AML-193 (cell line): ENCODE measurements at regions not wholly inside any gene's neighbourhood (a gene's known extent, or its start where the extent isn't known, plus 50 kb on each side); places are given as distances from the start of the nearest gene placed in this dataset.

Source experiments
- DNase-seq, 2 experiments: peaks; one replicate each; lab custom pipeline; 2025; lab: John Stamatoyannopoulos, UW

DNA sequence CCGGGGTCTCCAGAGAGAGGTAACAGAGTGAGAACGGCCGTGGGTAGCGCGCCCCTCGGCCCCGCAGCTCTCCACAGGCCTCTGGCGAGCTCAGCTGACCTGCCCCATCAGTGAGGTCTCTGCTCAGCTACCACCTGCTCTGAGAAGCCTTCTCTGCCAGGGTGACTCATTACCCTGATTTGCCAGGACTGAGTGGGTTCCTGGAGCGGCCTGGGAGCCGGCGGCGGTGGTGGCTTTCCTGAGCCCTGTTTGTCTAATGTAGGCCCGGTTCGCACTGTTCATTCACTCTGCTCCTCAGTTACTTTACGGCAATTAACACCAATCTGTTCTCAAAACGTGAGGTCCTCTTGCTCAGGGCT, 351.0 kb upstream of the B3GAT1 start:
- no peak for DNase-seq

DNA sequence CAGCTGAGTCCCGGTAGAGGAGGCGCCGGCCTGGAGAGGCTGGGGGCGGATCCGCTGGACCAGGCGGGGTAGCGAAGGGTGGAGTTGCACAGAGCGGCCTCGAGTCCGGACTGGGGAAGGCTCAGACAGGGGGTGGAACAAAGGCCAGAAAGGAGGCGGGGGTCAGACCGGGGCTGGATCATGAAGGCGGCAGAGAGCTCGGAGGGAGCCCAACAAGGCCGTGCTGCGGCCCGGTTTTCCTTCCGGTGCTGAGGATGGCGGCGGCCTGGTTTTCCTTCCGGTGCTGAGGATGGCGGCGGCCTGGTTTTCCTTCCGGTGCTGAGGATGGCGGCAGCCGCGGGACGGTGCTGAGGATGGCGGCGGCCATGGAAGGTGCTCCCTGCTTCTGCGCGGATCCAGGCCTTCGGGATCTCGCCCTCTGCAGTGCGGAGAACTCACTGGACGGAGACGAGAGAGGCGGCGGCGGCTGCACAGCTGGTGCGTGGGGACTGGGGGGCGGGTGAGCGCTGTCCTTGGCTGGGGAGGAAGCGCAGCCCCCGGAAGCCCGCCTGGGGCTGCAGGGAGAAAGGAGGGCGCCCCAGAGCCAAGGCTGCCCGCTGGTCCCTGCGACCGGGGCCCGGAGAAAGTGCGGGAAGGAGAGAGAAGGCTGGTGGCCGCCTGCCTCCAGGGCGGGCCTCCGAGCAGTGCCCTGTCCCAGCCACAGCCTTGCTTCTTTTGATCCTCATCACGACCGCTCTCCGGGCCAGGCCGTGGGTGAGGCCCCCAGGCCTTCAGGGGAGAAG, 350.4 kb upstream of the B3GAT1 start:
- no peak for DNase-seq

- no peak for DNase-seq
Observed at GRCh38 chr11:134761926-134762247, 349.8 kb upstream of the B3GAT1 start.

DNA sequence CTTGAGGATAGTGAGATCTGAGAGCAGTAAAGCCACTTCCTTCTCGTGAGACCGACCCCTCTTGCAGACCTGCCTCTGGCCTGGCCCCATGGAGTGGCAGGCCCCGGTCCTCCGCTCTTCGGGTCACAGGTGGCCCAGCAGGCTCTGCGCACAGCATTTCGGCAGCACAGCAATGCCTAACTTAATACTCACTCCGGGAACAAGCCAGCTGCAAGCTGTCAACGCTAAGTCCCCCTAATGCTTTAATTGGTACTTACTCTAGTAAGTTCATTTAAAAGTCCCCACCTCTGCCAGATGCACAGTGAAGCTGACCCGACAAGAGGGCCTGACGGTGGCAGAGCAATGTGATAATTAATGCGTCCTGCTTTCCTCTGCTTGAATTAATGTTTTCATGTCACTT, 349.3 kb upstream of the B3GAT1 start:
- DNase-seq: no peak

GRCh38 chr11:134760957-134761356, 348.9 kb upstream of the B3GAT1 start:
- DNase-seq: no peak

DNA sequence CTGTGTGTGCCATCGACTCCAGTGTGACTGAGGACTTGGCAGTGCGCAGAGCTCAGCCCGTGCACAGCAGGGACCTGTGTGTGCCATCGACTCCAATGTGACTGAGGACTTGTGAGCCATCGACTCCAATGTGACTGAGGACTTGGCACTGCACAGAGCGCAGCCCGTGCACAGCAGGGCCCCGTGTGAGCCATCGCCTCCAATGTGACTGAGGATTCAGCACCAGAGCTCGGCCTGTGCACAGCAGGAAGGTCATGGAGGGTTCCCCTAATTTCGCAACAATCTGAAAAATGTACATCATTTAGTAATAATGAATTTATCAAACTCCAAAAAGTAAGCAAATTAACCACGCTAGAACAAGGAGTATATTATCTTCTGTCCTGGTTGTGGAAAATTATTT, 348.3 kb upstream of the B3GAT1 start:
- no peak for DNase-seq

DNA sequence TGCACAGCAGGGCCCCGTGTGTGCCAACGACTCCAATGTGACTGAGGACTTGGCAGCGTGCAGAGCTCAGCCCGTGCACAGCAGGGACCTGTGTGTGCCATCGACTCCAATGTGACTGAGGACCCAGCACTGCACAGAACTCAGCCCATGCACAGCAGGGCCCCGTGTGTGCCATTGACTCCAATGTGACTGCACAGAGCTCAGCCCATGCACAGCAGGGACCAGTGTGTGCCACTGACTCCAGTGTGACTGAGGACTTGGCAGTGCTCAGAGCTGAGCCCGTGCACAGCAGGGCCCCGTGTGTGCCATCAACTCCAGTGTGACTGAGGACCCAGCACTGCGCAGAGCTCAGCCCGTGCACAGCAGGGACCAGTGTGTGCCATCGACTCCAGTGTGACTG, 347.8 kb upstream of the B3GAT1 start:
- DNase-seq: no peak

DNA sequence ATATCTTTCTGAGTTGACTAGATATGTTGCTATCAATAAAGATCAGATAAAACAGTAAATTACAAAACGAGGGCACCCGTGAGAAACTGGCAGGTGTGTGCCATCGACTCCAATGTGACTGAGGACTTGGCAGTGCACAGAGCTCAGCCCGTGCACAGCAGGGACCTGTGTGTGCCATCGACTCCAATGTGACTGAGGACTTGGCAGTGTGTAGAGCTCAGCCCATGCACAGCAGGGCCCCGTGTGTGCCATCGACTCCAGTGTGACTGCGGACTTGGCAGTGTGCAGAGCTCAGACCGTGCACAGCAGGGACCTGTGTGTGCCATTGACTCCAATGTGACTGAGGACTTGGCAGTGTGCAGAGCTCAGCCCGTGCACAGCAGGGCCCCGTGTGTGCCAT, 347.2 kb upstream of the B3GAT1 start:
- no peak for DNase-seq

GRCh38 chr11:134758342-134758931, 346.4 kb upstream of the B3GAT1 start:
- no peak for DNase-seq

DNA sequence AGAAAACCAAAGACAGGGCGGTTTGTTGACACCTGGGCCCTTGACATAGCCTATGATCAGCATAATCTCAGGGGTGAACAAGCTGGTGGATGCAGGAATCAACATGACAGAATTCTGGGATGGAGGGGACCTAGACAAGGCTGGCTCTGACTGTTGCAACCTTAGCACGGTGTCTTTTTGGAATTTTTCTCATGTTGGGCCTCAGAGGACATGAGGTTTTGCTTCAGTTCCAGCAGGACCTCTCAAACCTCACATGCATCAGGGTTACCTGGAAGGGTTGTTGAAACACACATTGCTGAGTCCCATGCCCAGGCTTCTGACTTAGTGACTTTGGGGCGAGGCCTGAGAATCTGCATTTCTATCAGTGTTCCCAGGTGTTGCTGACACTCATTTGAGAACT, 345.6 kb upstream of the B3GAT1 start:
- DNase-seq: no peak

GRCh38 chr11:134756811-134757540, 344.9 kb upstream of the B3GAT1 start:
- no peak for DNase-seq

DNA sequence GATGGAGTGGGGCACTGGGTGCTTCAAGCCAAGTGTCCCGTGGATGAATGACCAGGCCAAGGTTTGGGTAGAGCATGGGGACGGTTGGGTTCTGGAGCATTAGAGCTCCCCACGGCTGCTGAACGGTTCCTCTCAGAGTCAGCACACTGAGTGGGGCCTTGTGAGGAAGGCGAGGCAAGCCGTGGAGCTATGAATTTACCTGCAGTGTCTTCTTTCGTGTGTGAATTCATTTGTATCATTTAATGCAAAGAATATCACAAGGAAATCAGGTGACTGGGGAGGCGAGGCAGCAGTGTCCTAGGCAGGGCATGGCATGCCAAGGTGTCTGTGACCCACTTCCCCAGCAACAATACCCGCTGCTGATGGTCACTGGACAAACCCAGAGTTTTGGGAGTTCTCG, 343.5 kb upstream of the B3GAT1 start:
- DNase-seq: no peak

DNA sequence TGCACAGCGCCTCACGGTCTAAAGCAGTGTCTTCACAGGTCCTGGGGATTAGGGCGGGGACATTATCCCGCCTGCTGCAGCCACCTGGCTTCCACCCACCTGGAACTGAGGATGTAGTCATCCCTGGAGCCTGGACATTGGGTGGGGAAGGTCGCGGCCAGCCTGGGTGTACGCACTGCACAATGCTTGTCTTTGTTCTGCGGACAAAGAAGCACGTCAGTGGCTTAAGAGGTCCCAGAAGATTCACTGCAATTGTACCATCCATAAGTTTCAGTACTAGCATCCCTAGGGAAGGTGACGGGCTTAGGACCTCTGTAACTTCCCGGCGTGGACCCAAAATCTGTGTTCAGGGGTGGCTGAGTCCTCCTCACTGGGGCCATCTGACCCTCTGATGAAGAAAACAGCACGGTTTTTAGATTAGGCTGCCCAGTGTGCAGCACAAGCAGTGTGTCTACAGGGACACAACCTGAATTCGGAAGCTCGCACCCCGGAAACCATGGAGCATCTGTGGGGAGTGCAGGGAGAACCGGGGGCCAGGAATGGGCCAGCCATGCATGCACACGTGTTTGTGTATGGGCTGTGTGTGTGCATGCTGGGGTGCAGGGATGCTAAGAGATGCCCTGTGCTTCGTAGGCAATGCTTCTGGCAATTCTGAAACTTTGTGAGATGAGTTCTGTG, 342.6 kb upstream of the B3GAT1 start:
- no peak for DNase-seq

DNA sequence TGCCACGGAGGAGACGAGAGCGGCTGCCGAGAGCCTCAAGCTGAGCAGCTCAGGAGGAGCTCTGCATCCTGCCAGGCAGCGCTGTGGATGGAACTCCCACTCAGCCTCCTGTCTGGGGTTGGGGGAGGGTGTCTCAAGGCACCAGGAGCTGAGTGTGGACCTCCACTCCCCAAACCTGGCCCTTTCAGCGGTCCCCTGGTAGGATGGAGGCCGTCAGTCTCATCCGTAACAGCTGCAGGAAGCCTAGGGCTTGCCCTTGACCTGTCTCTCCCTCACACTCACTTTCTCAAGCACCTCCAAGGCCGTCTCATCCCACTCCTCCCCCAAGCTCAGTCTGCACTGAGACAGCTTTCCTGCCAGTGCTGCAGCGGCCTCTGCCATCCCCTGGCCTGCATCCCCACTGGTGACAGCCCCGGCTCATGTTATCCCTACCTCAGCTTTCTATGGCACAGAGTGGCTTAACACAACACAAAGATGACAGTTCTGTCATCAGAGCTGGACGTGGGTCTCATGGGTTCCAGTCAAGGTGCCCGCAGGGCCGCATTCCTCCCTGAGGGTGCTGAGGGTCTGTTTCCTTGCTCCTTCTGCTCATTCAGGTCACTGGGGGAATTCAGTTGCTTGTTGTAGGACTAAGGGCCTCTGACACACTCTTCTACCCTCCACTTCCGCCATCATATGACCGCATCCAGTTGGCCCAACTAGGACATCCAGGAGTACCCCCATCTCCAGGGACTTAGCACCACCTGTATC, 341.9 kb upstream of the B3GAT1 start:
- DNase-seq: no peak

GRCh38 chr11:134752964-134753770, 341.1 kb upstream of the B3GAT1 start:
- DNase-seq: no peak

DNA sequence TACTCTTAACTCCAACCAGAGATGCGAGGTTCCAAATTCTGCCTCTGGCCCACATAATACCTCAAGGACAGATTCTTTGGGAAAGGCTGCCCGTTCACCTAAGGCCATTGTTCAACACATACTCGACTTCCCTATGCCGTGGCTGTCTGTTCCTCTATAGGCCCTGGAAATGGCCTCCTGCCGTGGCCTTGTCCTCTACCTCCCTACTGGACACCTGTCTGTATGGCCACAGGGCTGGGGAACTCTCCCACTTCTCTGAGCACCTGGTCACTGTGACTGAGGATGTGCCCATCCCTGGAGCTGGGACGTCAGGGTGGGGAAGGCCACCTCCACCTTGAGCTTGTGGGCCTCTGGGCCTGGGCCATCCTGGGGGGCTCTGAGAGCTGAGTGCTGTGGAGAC, 340.5 kb upstream of the B3GAT1 start:
- no peak for DNase-seq

DNA sequence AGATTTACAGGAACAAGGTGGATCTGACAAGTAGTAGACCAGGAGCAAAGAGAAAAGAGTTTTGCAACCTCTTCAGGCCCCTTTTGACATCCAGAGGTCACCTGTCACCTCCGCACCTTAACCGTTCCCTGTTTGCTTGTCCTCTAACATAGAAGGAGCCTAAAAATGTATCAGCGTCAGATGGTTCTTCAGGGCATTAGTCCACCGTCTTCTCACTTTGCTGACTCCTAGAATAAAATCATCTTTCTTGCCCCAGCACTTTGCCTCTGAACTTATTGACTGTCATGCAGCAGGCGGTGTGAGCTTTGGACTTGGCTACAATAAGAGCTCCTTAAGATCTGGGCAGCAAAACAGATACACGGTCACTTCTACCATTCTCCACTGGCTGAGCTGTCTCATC, 339.7 kb upstream of the B3GAT1 start:
- DNase-seq: no peak

DNA sequence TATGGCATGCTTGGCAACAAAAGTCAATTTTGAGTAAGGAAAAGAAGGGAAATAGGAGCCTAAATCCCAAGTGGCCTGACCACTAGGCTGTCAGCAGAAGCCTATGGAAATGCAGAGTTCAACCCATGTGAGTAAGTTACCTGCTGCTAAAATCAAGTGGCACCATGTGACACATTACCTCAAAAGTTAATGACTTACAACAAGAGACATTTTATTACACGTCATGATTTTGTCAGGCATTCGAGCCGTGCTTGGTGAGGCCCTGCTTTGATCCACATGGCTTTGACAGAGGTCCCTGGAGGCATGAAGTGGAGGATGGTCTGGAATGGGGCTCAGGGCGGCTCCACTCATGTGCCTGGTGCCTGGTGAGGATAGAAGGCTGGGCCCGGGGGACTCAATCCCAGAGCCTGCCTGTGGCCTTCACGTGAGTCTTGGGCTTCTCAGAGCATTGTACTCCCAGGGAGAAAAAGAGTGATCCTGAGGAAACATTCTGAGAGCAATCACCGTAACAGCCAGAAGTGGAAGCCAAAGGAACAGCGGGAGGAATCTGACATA, 339.1 kb upstream of the B3GAT1 start:
- DNase-seq: no peak

DNA sequence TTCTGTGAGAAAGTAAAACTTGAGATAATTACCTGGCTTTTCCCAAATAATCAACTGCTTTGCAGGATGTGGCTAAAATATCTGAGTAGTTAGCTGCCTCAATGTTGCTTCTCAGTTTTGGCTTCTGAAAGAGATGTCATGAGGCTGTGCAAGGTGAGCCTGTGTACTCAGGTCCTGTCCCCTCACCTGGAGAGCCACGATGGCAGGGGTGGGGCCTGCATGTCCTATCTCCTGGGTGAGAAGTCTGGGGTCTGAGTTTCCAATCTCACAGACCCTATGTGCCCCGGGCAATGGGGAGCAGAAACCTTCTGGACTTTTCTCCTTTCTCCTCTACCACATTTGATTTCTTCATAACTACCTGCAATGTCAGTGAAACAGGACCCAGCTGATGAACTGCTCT, 338.6 kb upstream of the B3GAT1 start:
- DNase-seq: no peak

DNA sequence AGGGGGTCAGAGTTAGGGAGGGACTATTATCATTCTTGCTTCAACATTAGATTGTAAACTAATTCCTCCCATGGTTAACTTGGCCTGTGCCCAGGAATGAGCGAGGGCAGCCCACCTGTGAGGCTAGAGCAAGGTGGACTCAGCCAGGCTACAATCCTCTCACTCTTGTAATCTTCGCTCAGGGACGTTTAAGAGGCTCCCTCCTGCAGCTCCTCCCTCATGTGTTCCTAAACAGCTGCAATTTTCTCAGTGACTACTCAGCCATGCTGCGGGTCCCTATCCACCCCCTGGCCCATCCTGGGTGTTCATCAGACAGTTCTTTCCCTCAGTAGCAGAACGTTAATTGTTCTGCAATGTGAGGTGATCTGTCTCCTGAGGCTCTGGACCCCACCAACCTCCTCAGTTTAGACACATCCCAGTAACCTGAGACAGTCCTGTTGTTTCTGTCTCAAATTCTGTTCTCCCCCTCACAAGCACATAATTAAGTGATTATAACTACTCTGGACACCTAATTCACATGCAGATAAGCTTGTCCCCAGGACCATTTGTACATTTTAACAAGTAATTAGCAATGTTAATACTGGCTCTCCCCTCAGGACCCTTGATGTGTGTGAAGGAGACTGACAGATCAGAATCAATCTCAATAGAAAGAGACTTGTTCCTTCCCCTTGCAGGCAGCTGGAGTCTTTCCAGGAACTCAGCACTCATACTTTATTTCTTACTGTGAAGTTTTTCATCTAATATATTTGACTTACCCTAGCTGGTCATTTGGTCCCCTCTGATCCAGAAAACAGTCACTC, 337.2 kb upstream of the B3GAT1 start:
- DNase-seq: no peak
